Endothelial cell of umbilical vein (primary cell): ENCODE measurements at regions not wholly inside any gene's neighbourhood (a gene's known extent, or its start where the extent isn't known, plus 50 kb on each side); places are given as distances from the start of the nearest gene placed in this dataset.

ENCODE experiments used
- EZH2 ChIP-seq: IDR thresholded peaks from 2 replicates; pipeline ENCODE4 v1.6.1; 2012; ENCODE audit warnings: borderline replicate concordance, low read depth, mild to moderate bottlenecking, moderate library complexity, low read length, inconsistent platforms; ENCODE audit not compliant: severe bottlenecking
- POLR2A ChIP-seq: IDR thresholded peaks from 2 replicates; pipeline ENCODE4 v1.6.1; 2012; ENCODE audit warnings: low read depth, mild to moderate bottlenecking, control low read depth, low read length
- TF ChIP-seq, protein P1 (sequence below), 2 donors: IDR thresholded peaks; 1 replicate in 1 of 2; 2 replicates in 1 of 2; pipeline ENCODE4 v1.5.1; 2011; ENCODE audit warnings: low read length in 2 of 2, mild to moderate bottlenecking in 2 of 2, moderate library complexity in 2 of 2, control low read depth in 1 of 2, inconsistent platforms in 1 of 2, low read depth in 1 of 2; ENCODE audit not compliant: insufficient read depth in 1 of 2; ENCODE audit errors: extremely low read depth in 1 of 2

DNA sequence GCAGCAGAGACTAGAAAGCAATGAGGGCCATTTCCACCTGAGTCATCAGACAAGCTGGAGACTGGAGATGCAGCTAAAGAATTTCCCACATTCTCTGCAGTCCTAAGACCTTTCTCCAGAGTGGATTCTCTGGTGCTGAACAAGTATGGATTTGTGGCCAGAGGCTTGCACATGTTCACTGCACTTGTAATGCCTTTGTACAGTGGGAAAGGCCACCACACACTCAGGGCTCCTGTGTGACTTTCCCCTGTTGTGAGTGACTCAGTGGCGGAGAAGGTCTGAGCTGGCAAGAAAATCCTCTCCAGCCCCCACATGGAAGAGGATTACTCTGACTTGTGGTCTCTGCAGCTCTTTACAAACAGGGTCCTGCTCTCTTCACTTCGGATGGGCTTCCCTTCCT, 192.3 kb downstream of the C6orf118 start:
- TF ChIP-seq EZH2 = no peak
- TF ChIP-seq POLR2A = no peak
- TF ChIP-seq, protein P1, sequence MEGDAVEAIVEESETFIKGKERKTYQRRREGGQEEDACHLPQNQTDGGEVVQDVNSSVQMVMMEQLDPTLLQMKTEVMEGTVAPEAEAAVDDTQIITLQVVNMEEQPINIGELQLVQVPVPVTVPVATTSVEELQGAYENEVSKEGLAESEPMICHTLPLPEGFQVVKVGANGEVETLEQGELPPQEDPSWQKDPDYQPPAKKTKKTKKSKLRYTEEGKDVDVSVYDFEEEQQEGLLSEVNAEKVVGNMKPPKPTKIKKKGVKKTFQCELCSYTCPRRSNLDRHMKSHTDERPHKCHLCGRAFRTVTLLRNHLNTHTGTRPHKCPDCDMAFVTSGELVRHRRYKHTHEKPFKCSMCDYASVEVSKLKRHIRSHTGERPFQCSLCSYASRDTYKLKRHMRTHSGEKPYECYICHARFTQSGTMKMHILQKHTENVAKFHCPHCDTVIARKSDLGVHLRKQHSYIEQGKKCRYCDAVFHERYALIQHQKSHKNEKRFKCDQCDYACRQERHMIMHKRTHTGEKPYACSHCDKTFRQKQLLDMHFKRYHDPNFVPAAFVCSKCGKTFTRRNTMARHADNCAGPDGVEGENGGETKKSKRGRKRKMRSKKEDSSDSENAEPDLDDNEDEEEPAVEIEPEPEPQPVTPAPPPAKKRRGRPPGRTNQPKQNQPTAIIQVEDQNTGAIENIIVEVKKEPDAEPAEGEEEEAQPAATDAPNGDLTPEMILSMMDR (IDR thresholded peaks at IDR 0.05; ENCODE audit: extremely low read depth in 1 of 2, insufficient read depth in 1 of 2, low read depth in 1 of 2, low read length in 2 of 2) = no peak
